CD4-positive, alpha-beta T cell (primary cell): ENCODE measurements at regions not wholly inside any gene's neighbourhood (a gene's known extent, or its start where the extent isn't known, plus 50 kb on each side); places are given as distances from the start of the nearest gene placed in this dataset.

Source experiments
- ATAC-seq: fragments of 200-7000 bp; cut with Tn5 transposase; one replicate; pipeline ENCODE4 v1.10.0; 2022; ENCODE audit warnings: mild to moderate bottlenecking; ENCODE audit not compliant: poor library complexity
- CTCF ChIA-PET: fragments of 350-600 bp; sonication (Branson Sonifier 250); formaldehyde crosslinking; loops from one replicate; lab custom pipeline; 2021; ENCODE audit warnings: antibody characterized with exemption, inconsistent platforms; lab: Charles Lee
- POLR2A ChIA-PET: fragments of 350-600 bp; sonication (Branson Sonifier 250); formaldehyde crosslinking; loops from one replicate; lab custom pipeline; 2021; ENCODE audit warnings: antibody characterized with exemption, inconsistent platforms; lab: Charles Lee
- DNase-seq, 14 experiments: peaks; one replicate each; pipeline ENCODE4 v3.0.0-alpha.2; 2013 to 2020; ENCODE audit warnings: mixed read lengths in 2 of 14
- H3K27ac ChIP-seq, 2 donors: one replicate each; pipeline versions ENCODE4 v1.5.1 to v1.7.0; 2013; ENCODE audit warnings: low read length in 2 of 2, low read depth in 1 of 2, mild to moderate bottlenecking in 1 of 2
- H3K27me3 ChIP-seq, 2 experiments: 1 replicate in 1 of 2; 2 replicates in 1 of 2; pipeline versions ENCODE4 v1.6.1 to v1.7.0; 2013; ENCODE audit warnings: low read length in 2 of 2, control low read depth in 1 of 2, mild to moderate bottlenecking in 1 of 2, moderate library complexity in 1 of 2; ENCODE audit not compliant: insufficient read depth in 2 of 2, control insufficient read depth in 1 of 2
- H3K36me3 ChIP-seq: one replicate; pipeline ENCODE4 v1.6.1; 2013; ENCODE audit warnings: low read length, control low read depth; ENCODE audit not compliant: insufficient read depth
- H3K4me1 ChIP-seq: one replicate; pipeline ENCODE4 v1.6.1; 2013; ENCODE audit warnings: low read length, control low read depth; ENCODE audit not compliant: insufficient read depth
- H3K4me3 ChIP-seq: one replicate; pipeline ENCODE4 v1.5.1; 2013; ENCODE audit warnings: mild to moderate bottlenecking, low read length, moderate library complexity
- H3K9me3 ChIP-seq, 2 experiments: 1 replicate in 1 of 2; 2 replicates in 1 of 2; pipeline versions ENCODE4 v1.6.1 to v1.7.0; 2013; ENCODE audit warnings: low read length in 2 of 2, mild to moderate bottlenecking in 2 of 2, control low read depth in 1 of 2, moderate library complexity in 1 of 2; ENCODE audit not compliant: control insufficient read depth in 1 of 2, insufficient read depth in 1 of 2
- H3K27ac Mint-ChIP-seq: one replicate; pipeline ENCODE4 v1.8.0; 2020; ENCODE audit warnings: mixed read lengths
- H3K27me3 Mint-ChIP-seq: one replicate; pipeline ENCODE4 v1.8.0; 2021; ENCODE audit warnings: mixed read lengths
- H3K36me3 Mint-ChIP-seq: one replicate; pipeline ENCODE4 v1.8.0; 2021; ENCODE audit warnings: low read depth, mixed read lengths
- H3K4me1 Mint-ChIP-seq: one replicate; pipeline ENCODE4 v1.8.0; 2021; ENCODE audit warnings: low read depth, mixed read lengths
- H3K4me3 Mint-ChIP-seq: one replicate; pipeline ENCODE4 v1.8.0; 2020; ENCODE audit warnings: mild to moderate bottlenecking, mixed read lengths
- H3K9me3 Mint-ChIP-seq: one replicate; pipeline ENCODE4 v1.8.0; 2020; ENCODE audit warnings: mixed read lengths
- CTCF ChIP-seq: fragments of 200-600 bp; IDR thresholded peaks from one replicate; pipeline ENCODE4 v1.8.0; 2022; ENCODE audit warnings: antibody characterized with exemption, mild to moderate bottlenecking
- intact Hi-C, 2 experiments: fragments of 100-400 bp; cut with DNase I in 1 of 2; cut with micrococcal nuclease in 1 of 2; formaldehyde crosslinking; loops; one replicate each; pipeline versions ENCODE4 v1.15.1 to v1.9.0; 2023 to 2025; cut with DNase I, micrococcal nuclease

DNA sequence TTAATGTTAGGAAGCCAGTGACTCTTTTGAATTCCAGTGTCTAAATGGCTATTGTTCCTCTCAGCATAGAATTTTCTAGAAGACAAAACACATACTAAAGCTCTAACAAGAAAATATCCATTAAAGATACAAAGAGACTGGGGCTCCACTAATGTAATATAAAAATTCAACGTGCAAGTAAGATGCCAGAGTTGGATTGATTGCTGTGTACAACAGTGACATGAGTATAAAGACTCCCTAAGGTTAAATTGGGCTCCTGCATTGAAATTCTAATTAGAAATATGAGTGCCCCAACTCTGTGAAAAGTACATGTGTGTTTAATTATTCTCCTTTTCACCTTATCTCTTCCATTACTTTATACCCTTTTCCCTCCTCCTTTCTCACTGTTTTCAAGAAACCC, 253.6 kb upstream of the G2E3 start:
- intact Hi-C loops: no loop called here
- H3K27ac ChIP-seq: no peak overlapping the region
- H3K4me3 ChIP-seq: no peak overlapping the region
- no peak for ATAC-seq
- no peaks in the 10 kb centered on the region for H3K27me3 ChIP-seq
- Mint-ChIP-seq H3K27me3 (peaks cover 5% of the 10 kb centered on the region), H3K4me1 (no peaks in the 10 kb centered on the region), H3K9me3 (no peaks in the 10 kb centered on the region), H3K36me3 (no peaks in the 10 kb centered on the region), H3K4me3 (no peak overlapping the region), H3K27ac (no peak overlapping the region)
- TF ChIP-seq CTCF: no peak
- no peaks in the 10 kb centered on the region for H3K9me3 ChIP-seq
- no peaks in the 10 kb centered on the region for H3K4me1 ChIP-seq
- no peak for DNase-seq
- ChIA-PET CTCF (no interaction called here), POLR2A (no interaction called here)
- H3K36me3 ChIP-seq: no peaks in the 10 kb centered on the region

DNA sequence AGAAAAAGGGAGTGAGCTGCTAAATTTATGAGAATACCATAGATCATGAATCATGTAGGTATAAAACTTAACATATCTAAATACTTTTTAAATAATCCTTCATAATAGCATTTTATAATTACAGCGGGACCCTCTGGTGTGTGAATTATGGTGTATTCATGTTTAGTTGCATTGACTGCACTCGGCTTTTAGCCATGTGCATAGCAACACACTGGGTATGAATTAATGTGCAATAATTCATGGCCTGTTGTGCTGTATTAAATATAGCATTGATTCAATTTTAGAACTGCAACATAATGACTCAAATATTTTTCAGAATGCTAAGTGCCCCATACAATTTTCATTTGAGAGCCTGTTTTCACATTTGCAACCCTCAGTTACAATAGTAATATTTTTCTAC, 249.6 kb upstream of the G2E3 start:
- POLR2A ChIA-PET: no interaction called here
- H3K27ac Mint-ChIP-seq: no peak overlapping the region

DNA sequence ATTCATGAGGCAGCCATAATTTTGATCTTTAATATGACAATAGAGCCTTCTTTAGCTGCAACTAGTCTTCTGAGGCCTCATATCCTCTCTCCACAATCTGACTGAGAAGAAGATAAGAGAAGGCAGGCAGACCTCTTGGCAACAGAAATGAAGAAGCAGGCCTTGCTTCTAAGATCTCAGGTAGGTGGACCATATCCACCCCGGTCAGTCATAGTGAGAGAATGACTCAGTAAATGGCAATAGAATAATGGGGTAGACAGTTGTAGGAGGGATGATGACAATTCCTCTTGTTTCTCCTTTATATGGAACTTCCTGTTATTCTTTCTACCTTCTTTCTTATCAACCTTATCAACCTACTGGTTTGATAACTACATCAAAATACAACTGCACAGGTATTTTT, 246.7 kb upstream of the G2E3 start:
- H3K4me1 ChIP-seq: no peaks in the 10 kb centered on the region
- no peak overlapping the region for H3K4me3 Mint-ChIP-seq
- CTCF ChIA-PET: no interaction called here
- ATAC-seq (no peak), DNase-seq (no peak)
- H3K9me3 Mint-ChIP-seq: no peaks in the 10 kb centered on the region
- peaks cover 0 to 3% of the 10 kb centered on the region in 2 experiments for H3K27me3 ChIP-seq
- intact Hi-C loops: no loop called here
- H3K36me3 Mint-ChIP-seq: no peaks in the 10 kb centered on the region
- H3K36me3 ChIP-seq: no peaks in the 10 kb centered on the region
- no peak for TF ChIP-seq CTCF
- H3K4me3 ChIP-seq: no peak overlapping the region
- H3K27ac Mint-ChIP-seq: no peak overlapping the region
- POLR2A ChIA-PET: no interaction called here
- H3K27ac ChIP-seq: no peak overlapping the region
- H3K9me3 ChIP-seq: peaks cover 0 to 5% of the 10 kb centered on the region in 2 experiments
- no peaks in the 10 kb centered on the region for H3K4me1 Mint-ChIP-seq
- H3K27me3 Mint-ChIP-seq: peaks cover 5% of the 10 kb centered on the region

More for the DNA sequence above, 249.6 kb upstream of the G2E3 start:
- H3K4me1 ChIP-seq: no peaks in the 10 kb centered on the region
- Mint-ChIP-seq H3K4me1 (no peaks in the 10 kb centered on the region), H3K9me3 (no peaks in the 10 kb centered on the region), H3K4me3 (no peak overlapping the region), H3K36me3 (no peaks in the 10 kb centered on the region), H3K27me3 (peaks cover 5% of the 10 kb centered on the region)
- H3K4me3 ChIP-seq: no peak overlapping the region
- H3K27ac ChIP-seq: no peak overlapping the region
- no peak for TF ChIP-seq CTCF
- DNase-seq (no peak), ATAC-seq (no peak)
- H3K27me3 ChIP-seq: peaks cover 0 to 3% of the 10 kb centered on the region in 2 experiments
- H3K9me3 ChIP-seq: no peaks in the 10 kb centered on the region
- CTCF ChIA-PET: no interaction called here
- no peaks in the 10 kb centered on the region for H3K36me3 ChIP-seq
- intact Hi-C loops: no loop called here
